MV-4-11 (cell line): ENCODE measurements at regions not wholly inside any gene's neighbourhood (a gene's known extent, or its start where the extent isn't known, plus 50 kb on each side); places are given as distances from the start of the nearest gene placed in this dataset.
"Not testable (repeated sequence)": the region's sequence is repeated elsewhere in the genome, so short reads cannot be mapped to it uniquely, and the experiment has no call there.

Experiments
- DNase-seq: peaks from one replicate; lab custom pipeline; 2025; lab: John Stamatoyannopoulos, UW

DNA sequence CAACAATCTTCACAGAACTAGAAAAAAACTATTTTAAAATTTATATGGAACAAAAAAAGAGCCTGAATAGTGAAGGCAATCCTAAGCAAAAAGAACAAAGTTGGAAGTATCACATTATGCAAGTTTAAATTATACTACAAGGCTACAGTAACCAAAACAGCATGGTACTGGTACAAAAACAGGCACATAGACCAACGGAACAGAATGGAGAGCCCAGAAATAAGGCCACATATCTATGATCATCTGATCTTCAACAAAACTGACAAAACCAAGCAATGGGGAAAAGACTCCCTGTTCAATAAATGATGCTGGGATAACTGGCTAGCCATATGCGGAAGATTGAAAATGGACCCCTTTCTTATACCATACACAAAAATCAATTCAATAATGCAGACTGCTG lies 74.4 kb upstream of the RTN4 start:
- not testable (repeated sequence) for DNase-seq

DNA sequence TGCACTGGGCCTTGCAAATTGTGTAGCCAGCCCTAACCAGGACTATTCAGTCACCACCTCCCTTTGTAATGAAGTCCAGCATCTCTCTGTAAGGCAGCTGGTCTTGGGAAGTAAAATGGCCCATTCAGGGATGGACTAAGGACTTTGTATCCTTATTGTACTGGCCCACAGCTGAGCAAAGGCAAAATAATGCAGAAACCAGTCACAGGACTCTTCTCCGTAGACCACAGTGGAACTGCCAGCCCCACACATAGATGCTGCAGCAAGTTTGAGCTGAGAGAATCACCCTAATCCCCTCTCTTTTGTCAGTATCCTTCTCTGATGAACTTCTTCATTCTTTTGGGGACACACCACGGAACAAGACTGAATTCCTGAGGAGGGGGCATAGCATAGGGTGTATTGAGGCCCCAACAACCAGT lies 73.6 kb upstream of the RTN4 start:
- no peak for DNase-seq

DNA sequence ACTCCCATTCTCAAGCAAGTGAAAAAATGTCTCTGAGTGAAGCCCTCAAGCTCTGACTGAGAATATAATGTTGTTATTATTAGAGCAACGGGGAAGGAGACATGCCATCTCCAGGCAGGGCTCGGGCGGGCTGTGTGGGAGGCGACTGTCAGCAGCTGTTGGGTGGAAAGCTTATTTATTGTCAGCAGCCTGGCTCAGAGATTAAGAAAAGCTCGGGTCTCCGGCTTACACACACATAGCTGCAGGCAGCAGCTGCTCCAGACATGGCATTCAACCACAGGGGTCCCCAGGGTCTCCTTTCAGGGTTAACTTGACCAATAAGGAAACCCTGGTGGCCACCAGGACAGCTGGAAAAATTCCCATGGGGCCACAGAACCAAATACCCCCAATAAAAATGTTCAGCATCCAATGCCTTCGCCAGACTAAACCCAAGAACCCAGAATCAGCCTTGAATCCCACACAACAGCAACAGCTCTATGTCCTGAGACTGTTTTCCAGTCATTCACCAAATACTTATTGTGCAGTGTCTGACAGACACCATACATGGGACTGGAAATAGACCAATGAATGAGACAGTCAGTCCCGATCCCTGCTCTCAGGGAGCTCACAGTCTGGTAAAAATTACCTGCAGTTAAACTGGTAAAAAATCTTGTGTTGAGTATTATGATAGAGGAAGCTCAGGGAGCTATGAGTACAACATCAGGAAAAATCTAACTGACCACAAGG lies 70.5 kb upstream of the RTN4 start:
- DNase-seq, result peak; percentile 76

DNA sequence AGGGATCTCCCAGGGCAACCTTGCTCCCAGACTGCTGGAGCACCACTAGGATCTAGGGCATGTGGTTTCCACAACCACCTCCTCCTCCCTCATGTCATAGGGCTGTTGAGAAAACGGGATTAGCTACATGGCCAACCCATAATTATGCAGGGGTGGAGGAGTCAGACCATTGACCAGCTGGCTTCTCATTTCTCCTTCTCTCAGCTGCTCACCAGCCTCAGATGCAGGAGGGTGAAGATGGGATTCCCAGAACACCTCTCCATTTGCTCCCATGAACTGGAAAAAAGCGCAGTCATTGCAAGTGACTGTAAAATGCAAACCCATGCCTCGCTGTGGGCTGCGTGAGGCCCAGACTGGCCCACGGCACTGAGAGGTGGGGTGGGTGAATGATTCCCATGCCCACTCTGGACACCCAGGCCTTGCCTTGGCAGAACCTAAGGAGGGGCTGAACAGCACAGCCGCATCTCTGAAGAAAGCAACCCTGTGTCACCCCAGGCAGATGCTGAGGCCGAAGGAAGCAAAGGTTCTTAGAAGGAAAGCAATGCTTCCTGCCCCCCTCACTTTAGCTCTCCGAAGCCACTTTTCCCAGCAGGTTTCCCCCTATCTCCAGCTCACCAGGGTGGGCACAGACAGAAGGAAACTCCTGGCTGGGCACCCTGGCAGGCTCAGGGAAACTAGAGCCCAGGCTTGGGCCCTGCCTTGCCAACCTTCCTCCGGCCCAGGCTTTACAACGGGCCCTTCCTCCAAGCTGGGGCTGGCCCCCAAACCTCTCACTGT lies 69.6 kb upstream of the RTN4 start:
- DNase-seq, result peak; percentile 59

DNA sequence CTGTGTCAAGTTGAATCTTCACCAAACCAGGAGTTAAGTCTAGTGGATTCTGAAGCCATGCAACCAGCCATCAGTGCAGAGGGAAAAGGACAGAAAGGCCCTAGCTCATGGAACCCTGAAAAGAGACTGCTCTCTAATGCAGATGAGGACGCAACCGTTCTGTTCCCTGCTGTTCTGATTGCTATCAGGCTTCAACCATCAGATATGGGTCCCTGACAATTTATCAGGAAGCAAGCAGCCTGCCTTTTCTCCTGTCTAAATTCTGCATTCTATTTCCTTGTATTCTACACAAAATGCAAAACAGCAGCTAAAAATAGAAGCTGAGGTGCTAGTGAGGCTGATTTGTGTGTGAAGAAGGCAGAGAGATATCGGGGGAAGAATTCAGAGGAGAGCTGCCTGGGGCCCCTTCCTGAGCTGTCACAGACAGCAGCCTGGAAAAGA lies 68.4 kb upstream of the RTN4 start:
- no peak for DNase-seq

DNA sequence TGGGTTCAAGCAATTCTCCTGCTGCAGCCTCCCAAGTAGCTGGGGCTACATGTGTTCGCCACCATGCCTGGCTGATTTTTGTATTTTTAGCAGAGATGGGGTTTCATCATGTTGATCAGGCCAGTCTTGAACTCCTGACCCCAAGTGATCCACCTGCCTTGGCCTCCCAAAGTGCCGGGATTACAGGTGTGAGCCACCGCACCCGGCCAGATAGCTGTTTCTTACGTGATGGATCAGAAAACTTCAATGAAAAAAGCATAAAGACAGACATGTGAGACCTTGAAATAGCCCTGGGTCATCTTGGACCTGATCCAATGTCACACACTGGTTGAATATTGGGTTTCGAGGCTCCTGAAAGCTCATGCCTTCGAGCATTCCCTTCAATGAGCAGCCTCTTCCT lies 66.7 kb upstream of the RTN4 start:
- DNase-seq, result no peak

DNA sequence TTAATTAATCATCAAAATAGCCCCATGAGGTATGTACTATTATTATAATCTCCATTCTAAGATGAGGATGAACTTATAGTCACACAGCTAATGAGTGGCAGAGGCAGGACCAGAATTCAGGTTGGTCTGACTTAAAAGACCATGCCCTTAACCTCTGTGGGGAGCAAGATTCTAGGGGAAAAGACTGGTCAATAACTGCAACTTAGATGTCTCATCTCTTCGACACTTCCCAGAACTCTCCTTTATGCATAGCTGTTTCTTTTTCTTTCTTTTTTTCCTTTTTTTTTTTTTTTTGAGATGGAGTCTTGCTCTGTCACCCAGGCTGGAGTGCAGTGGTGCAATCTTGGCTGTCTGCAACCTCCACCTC lies 66.3 kb upstream of the RTN4 start:
- DNase-seq, result no peak

DNA sequence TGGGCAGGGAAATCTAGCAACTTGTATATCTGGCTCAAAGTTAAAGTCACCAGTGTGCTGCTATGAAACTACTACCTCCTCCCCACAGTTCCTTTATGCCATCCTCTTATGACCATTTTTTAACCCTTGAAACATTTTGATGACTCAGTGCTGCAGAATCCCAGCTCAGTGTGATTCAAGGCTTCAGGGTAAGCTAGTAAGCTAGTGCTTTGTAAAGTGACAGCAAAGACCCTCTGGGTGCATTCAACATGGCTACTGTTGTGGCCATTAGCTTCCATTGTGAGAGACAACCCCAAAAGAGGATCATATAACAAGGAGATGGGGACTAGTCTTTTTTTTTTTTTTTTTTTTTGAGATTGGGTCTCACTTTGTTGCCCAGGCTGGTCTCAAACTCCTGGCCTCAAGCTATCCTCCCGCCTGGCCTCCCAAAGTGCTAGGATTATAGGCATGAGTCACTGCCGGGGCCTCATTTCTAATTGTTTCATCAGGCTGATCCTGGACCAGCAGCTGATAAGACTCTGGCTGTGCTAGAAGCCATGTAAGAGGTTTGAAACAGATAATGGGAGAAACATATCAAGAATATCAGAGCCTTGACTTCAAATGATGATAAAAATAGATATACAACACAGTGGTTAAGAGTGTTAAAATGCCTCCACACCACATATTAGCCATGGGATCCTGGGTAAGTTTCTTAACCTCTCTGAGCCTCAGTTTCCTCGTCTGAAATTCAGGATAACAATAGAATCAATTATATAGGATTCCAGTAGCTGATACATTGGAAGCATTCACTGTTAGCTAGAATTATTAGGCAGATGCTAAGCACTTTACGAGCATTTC lies 65.7 kb upstream of the RTN4 start:
- DNase-seq, result peak; percentile 77

DNA sequence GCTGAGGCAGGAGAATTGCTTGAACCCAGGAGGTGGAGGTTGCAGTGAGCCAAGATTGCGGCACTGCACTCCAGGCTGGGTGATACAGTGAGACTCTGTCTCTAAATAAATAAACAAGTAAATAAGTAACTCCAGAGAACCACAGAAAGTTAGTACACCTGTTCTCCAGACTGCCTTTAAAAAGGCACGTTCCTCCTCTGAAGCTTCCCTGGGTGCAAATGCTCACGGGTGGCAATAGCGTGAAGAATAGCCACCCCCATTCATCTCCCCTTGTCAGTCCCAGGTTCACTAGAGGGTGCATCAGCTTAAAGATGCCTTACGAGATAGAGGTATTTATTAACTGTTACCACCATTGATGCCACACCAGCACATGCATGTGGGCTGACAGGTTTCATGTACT lies 64.3 kb upstream of the RTN4 start:
- DNase-seq, result no peak

DNA sequence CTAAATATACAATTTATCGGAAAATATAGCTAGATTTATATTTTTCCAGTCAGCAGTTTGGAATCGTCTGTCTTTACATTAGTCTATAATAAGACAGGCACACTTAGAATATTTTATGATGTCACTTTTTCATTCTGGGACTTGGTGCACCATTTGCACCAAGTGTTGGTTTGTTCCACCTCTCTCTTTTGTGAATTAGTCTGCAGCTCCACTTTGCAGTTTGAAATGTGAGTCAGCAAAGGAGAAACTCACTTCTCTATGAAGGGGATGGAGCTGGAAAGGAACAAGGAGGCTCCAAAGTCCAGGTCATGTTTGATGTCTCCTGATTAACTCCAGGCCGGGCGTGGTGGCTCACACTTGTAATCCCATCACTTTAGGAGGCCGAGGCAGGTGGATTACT lies 63.8 kb upstream of the RTN4 start:
- no peak for DNase-seq

DNA sequence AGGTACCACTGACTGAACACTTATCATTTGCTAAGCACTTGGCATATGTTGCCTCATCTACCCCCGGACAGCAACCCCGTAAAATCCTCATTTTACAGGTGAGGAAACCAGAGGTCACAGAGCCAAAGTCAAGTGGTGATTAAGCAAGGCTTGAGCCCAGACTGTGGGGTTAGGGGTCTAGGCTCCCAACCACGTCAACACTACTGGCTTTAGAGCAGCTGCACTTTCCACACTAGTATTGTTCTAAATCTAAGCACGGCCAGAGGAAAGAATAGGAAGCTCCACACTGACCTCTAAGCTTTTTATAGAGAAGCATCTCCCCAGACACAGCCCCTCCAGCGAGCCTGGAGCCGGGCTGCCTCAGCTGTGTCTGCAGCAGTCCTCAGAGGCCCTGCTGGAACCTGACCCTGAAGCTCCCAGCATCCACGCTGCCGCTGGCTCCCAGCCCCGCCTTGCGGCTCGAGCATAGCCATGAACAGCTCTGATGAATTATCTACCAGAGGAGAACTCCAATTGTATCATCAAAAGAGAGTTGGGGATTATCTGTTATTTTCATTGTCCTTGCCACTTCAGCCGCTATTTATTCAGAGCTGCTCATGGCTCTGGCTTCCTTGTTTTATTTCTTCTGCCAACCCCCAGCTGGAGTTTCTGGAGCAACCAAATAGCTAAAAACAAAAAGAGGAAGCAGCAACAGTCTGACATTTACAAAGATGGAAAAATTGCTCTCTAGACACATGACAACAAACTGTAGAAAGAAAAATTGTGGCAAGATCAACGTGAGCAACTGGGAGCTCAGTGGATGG lies 62.2 kb upstream of the RTN4 start:
- peak; percentile 93 for DNase-seq

DNA sequence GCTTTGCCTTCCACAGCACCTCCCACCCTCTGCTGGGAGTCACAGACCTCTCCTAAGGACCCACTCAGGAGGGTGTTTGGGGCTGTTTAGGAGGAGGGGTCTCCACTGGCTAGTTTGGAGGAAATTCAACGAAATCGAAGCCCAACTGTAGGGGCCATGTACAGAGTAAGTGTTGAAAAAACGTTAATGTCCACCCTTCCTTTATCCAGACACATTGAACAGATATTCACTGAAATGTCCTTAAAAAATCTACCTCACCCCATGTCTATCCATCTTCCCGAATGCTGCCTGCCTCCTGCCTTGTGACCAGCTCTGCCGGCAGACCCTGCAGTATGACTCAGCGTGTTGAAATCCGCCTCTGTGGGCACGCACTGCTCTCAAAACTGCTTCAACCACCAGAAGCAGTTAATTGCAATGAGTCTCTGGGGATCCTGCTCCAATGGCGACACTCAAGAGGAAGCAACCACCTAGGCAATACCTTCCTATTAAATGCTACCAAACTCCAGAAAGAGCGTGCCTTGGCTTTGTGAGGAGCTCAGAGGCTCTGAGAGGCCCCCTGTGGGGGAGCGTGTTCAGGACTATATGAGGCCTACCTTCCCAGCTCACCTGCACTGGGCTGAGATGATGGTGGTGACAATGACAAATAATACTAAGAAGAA lies 61.4 kb upstream of the RTN4 start:
- peak; percentile 98 for DNase-seq

DNA sequence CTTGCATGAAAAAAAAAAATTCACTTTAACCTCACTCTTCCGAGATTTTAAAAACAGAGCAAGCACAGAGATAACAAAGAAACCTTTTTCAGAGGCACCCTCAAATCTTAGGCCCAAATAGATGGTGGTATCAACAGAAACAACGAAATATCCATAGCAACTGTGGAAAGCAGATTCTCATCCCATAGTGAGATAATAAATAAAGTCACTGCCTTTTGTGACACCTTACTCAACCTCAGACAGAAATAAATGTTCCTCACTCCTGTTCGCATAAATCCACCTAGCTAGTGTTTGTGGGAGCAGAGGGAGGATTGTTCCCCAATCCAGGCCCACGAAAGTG lies 60.9 kb upstream of the RTN4 start:
- no peak for DNase-seq

DNA sequence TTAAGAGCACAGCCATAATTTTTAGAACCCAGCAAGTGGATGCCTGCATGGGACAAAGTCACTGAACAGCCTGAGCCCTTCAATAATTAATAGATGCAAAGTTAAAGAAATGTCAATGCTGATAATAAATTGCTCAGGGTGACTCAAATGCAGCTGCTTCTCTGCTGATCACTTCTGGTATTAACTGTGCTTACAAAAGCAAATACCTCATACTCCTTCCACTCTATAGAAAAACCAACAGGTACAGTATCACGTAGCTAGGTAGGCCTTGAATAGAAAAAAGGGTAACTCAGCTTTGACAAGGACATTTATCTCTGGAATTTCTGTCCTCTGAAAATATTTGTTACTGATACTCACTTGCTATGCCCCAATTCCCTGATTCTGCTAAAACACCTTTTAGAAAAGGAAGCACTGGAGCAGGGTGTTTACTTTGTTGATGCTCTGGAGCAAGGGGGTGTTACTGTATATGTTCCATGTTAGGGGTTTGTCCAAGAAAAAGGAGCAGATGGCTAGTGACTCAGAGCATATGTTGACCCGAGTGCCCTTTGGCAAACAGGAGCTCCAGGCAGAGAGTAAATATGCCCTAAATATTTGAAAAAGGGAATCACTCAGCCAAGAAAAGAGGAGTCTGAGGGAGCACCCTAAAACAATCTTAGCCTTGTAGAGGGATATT lies 59.1 kb upstream of the RTN4 start:
- no peak for DNase-seq

DNA sequence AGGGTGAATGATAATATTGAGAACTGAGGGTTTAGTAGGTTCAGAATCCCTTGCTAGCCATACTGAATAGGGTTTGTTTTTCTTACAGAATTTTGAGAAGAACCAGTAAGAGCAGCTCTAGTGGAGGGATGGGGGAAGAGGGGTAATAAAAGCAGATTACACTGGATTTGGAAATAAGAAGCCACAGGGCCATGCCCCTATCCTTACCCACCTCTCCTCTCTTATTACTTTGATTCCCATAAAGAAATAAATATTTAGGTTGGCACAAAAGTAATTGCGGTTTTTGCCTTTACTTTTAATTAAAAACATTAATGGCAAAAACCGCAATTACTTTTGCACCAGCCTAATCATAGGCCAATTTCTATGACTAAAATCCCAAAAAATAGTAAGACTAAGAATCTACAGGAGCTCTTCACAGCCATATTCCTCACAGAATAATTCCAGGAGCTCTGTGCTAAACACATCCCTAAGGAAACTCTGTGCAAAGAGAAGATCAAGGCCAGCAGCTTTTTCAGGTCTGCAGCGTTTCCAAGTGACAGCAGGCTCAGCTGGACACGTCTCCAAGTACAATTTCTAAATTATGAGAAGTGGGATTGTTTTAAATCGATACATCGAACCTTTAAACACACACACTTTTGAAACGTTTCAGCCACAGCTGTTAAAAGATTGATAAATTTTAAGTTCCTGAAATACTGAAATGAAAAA lies 58.4 kb upstream of the RTN4 start:
- no peak for DNase-seq

DNA sequence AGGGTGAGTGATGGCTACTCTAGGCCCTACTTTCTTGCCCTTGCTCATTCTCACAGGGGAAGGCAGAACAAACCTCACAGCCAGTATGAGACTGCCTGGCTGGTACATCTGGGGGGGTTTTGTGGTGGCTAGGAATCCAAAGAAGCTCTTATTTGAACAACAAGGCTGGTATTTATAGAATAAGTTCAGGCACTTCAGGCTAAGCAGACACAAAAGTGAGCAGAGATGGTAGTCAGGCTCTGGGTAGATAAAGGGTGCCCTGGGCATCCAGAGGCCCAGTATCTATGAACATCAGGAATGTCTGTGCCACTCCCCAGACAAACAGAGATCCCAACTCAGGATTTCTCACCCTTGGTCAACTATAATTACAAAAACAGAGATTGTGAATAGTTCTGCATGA lies 57.2 kb upstream of the RTN4 start:
- no peak for DNase-seq

DNA sequence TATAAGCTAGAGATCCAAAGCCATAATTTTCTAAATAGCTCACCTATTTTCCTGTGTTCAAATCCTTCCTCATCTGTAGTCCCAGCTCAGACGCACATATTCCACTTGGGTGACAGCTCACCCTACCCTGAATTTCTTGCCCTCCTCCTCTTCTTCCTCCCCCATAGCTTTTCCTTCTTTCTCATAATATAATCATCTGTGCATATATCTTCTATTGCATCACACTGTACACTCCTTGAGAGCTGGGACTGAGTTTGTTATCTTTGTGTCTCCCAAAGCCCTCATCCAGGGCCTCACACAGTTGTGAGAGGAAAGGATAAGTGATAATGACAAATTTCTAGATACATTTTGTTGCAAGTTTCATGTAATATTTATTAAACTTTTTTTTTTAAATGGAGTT lies 55.9 kb upstream of the RTN4 start:
- no peak for DNase-seq

DNA sequence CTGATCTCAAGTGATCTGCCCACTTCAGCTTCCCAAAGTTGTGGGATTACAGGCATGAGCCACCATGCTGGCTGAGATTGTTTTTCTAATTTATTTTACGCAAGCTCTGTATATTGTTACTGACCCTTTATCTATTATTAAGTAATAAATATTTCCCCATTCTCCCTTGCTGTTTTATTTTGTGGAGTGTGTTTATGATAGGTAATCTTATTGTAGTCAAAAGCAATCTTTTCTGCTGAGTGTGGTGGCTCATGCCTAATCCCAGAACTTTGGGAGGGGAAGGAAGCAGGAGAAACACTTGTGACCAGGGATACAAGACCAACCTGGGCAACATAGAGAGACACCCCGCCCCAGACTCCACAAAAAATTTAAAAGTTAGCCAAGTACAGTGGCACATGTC lies 55.2 kb upstream of the RTN4 start:
- DNase-seq, result no peak

DNA sequence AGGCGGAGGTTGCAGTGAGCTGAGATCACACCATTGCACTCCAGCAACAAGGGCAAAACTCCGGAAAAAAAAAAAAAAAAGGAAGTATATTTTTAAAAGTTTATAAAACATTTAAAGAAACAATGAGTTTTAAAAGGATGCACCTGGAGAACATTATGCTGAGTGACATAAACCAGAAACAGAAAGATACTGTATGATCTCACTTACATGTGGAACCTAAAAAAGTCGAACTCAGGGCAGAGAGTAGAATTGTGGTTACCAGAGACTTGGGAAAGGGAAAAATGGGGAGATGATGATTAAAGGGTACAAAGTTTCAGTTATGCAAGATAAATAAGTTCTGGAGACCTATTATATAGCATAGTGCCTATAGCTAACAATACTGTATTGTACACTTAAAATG lies 52.8 kb upstream of the RTN4 start:
- peak; percentile 39 for DNase-seq

DNA sequence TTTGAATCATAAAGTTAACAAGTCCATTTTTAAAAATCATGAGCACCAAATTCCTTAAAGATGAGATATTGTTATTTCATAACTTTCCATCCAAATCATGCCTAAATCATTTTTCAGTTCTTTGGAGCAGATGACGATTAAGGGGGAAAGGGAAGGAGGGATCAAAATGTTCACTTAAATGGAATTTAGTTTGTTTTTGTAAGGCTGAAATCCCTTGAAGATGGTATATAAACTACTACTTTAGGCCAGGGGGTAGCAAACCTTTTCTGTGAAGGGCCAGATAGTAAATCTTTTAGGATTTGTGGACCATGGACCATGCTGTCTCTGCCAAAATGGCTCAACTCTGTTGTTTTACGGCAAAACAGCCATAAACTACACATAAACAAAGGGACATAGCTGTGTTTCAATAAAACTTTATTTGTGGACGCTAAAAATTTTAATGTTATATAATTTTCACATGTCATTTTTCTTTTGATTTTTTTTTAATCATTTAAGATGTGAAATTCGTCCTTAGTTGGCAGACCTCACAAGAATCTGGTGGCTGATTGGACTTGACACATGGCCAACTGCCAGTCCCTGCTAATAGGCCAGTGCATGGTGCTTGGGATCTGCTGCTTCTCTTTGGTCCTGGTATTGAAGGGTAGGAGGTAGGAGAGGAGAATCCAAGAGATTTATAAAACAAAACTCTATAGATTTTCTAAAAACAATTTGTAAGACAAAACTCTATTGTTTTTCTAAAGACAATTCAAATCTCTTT lies 52.0 kb upstream of the RTN4 start:
- no peak for DNase-seq
